ENCODE measurements at regions not wholly inside any gene's neighbourhood (a gene's known extent, or its start where the extent isn't known, plus 50 kb on each side); places are given as distances from the start of the nearest gene placed in this dataset.
"Not testable (repeated sequence)": the region's sequence is repeated elsewhere in the genome, so short reads cannot be mapped to it uniquely, and the experiment has no call there.

GRCh38 chr15:96914081-96914480, 583.6 kb downstream of the NR2F2 start:
- no peak for DNase-seq (ENCODE audit: low spot score)

- DNase-seq (ENCODE audit: low spot score), result no peak
These were observed 586.2 kb downstream of the NR2F2 start for GRCh38 chr15:96916750-96917149.

- no peak for DNase-seq (ENCODE audit: low spot score)
These were observed 594.1 kb downstream of the NR2F2 start for GRCh38 chr15:96924570-96924969.

GRCh38 chr15:96947296-96948229, 617.1 kb downstream of the NR2F2 start:
- peak; percentile 68 for DNase-seq (ENCODE audit: low spot score)

GRCh38 chr15:96948981-96949380, 618.5 kb downstream of the NR2F2 start:
- no peak for DNase-seq (ENCODE audit: low spot score)

GRCh38 chr15:96958721-96959120, 628.2 kb downstream of the NR2F2 start:
- no peak for DNase-seq (ENCODE audit: low spot score)

GRCh38 chr15:96959501-96959900, 629.0 kb downstream of the NR2F2 start:
- DNase-seq (ENCODE audit: low spot score), result no peak

GRCh38 chr15:96960711-96961480, 630.4 kb downstream of the NR2F2 start:
- no peak for DNase-seq (ENCODE audit: low spot score)

GRCh38 chr15:96966554-96966953, 636.1 kb downstream of the NR2F2 start:
- DNase-seq (ENCODE audit: low spot score), result no peak

GRCh38 chr15:96969732-96970710, 639.5 kb downstream of the NR2F2 start:
- no peak for DNase-seq (ENCODE audit: low spot score)

- no peak for DNase-seq (ENCODE audit: low spot score)
These were observed 641.7 kb downstream of the NR2F2 start for GRCh38 chr15:96972201-96972600.

GRCh38 chr15:96974761-96975160, 644.3 kb downstream of the NR2F2 start:
- no peak for DNase-seq (ENCODE audit: low spot score)

GRCh38 chr15:96977886-96978285, 647.4 kb downstream of the NR2F2 start:
- no peak for DNase-seq (ENCODE audit: low spot score)

- DNase-seq (ENCODE audit: low spot score), result no peak
These were observed 648.5 kb downstream of the NR2F2 start for GRCh38 chr15:96978937-96979473.

GRCh38 chr15:96984121-96984671, 653.7 kb downstream of the NR2F2 start:
- DNase-seq (ENCODE audit: low spot score), result not testable (repeated sequence)

GRCh38 chr15:96992817-96993216, 662.3 kb downstream of the NR2F2 start:
- no peak for DNase-seq (ENCODE audit: low spot score)

GRCh38 chr15:96997538-96997937, 667.0 kb downstream of the NR2F2 start:
- DNase-seq (ENCODE audit: low spot score), result no peak

GRCh38 chr15:97009031-97009431, 678.5 kb downstream of the NR2F2 start:
- no peak for DNase-seq (ENCODE audit: low spot score)

- no peak for DNase-seq (ENCODE audit: low spot score)
These were observed 682.5 kb downstream of the NR2F2 start for GRCh38 chr15:97012986-97013385.

- no peak for DNase-seq (ENCODE audit: low spot score)
These were observed 683.0 kb downstream of the NR2F2 start for GRCh38 chr15:97013491-97013890.

GRCh38 chr15:97014001-97014400, 683.5 kb downstream of the NR2F2 start:
- no peak for DNase-seq (ENCODE audit: low spot score)
